HG03565 (cell line): ENCODE measurements at regions not wholly inside any gene's neighbourhood (a gene's known extent, or its start where the extent isn't known, plus 50 kb on each side); places are given as distances from the start of the nearest gene placed in this dataset.
"Not testable (repeated sequence)": the region's sequence is repeated elsewhere in the genome, so short reads cannot be mapped to it uniquely, and the experiment has no call there.

Experiments
- ATAC-seq: cut with Tn5 transposase; IDR thresholded peaks from one replicate; pipeline ENCODE4 v1.9.1; 2021; ENCODE audit warnings: mild to moderate bottlenecking, moderate library complexity; ENCODE audit not compliant: unreplicated experiment

GRCh38 chr2:55772109-55772980, 78.7 kb upstream of the PNPT1 start:
- no peak for ATAC-seq

- no peak for ATAC-seq
These were observed 78.0 kb upstream of the PNPT1 start for GRCh38 chr2:55771612-55772011.

GRCh38 chr2:55768991-55769390, 75.3 kb upstream of the PNPT1 start:
- ATAC-seq: no peak

GRCh38 chr2:55766947-55767346, 73.3 kb upstream of the PNPT1 start:
- no peak for ATAC-seq

GRCh38 chr2:55765708-55766107, 72.1 kb upstream of the PNPT1 start:
- not testable (repeated sequence) for ATAC-seq

GRCh38 chr2:55763721-55764120, 70.1 kb upstream of the PNPT1 start:
- no peak for ATAC-seq

GRCh38 chr2:55761526-55761925, 67.9 kb upstream of the PNPT1 start:
- no peak for ATAC-seq

- ATAC-seq: no peak
These were observed 67.4 kb upstream of the PNPT1 start for GRCh38 chr2:55761024-55761423.

GRCh38 chr2:55760125-55760524, 66.5 kb upstream of the PNPT1 start:
- ATAC-seq: no peak

- ATAC-seq: no peak
These were observed 65.8 kb upstream of the PNPT1 start for GRCh38 chr2:55759271-55759921.

- ATAC-seq: no peak
These were observed 58.3 kb upstream of the PNPT1 start for GRCh38 chr2:55751966-55752365.

- peak; percentile 46 for ATAC-seq
These were observed 49.9 kb upstream of the PNPT1 start for GRCh38 chr2:55743583-55743982.
